Pancreas (tissue), 10 donors: ENCODE measurements at regions not wholly inside any gene's neighbourhood (a gene's known extent, or its start where the extent isn't known, plus 50 kb on each side); places are given as distances from the start of the nearest gene placed in this dataset.

Experiments used
- ATAC-seq, 4 donors: fragments of 200-7000 bp; cut with Tn5 transposase; one replicate each; pipeline versions ENCODE4 v1.8.0 to v1.9.1; 2020; ENCODE audit warnings: mild to moderate bottlenecking in 4 of 4, moderate library complexity in 4 of 4
- DNase-seq, 6 donors: peaks; one replicate each; pipeline ENCODE4 v3.0.0-alpha.2; 2020
- FAIRE-seq: peaks from 2 replicates; lab custom pipeline; 2012; peaks lifted over from hg19 to GRCh38; lab: Jason Lieb, UNC
- H3K27ac ChIP-seq, 4 donors: fragments of 200-600 bp; sonication (generic); 1 replicate in 3 of 4; 2 replicates in 1 of 4; pipeline versions ENCODE4 v1.5.0 to v1.8.0; 2020
- H3K27me3 ChIP-seq, 4 donors: fragments of 200-600 bp; one replicate each; pipeline ENCODE4 v1.8.0; 2021
- H3K36me3 ChIP-seq, 3 donors: fragments of 200-600 bp; sonication (generic) in 1 of 3; one replicate each; pipeline versions ENCODE4 v1.5.0 to v1.8.0; 2020 to 2021
- H3K4me1 ChIP-seq, 3 donors: fragments of 200-600 bp; one replicate each; pipeline ENCODE4 v1.8.0; 2021
- H3K4me3 ChIP-seq, 4 donors: fragments of 200-600 bp; sonication (generic) in 2 of 4; one replicate each; pipeline versions ENCODE4 v1.5.0 to v1.8.0; 2020 to 2021
- H3K9me3 ChIP-seq, 4 donors: fragments of 200-600 bp; one replicate each; pipeline ENCODE4 v1.8.0; 2021
- WGBS, 2 donors: extraction: QIAGEN DNeasy Blood & Tissue Kit; methylation state at CpG; one replicate each; pipeline ENCODE4 v1.1.7; 2013; 5-methylcytosine and 5-hydroxymethylcytosine counted together
- intact Hi-C, 3 donors: fragments of 100-400 bp; cut with DNase I; formaldehyde crosslinking; loops; one replicate each; pipeline versions ENCODE4 v1.11.1 to v1.14.2; 2022
- TF ChIP-seq, protein P1 (sequence below), 4 donors: fragments of 200-600 bp; sonication (generic) in 3 of 4; IDR thresholded peaks; one replicate each; pipeline versions ENCODE4 v1.5.0 to v1.8.0; 2021; ENCODE audit warnings: antibody characterized with exemption in 4 of 4
- donor health status: healthy with polysubstance abuse.
- donor health status: DM: no; HTN: no; CAD: no; lungs with moderate emphysema.
- donor health status: DM: no; HTN: no; CAD: no.
- donor health status: control.
- donor health status: control.
- donor health status: Bipolar disorder and iron deficiency.
- donor health status: DM: yes; HTN: yes; CAD: no.
- donor health status: DM: no; HTN: no; CAD: no.
- donor health status: DM: no; HTN: no; CAD: no.
- donor health status: DM: yes; HTN: yes; CAD: no.

DNA sequence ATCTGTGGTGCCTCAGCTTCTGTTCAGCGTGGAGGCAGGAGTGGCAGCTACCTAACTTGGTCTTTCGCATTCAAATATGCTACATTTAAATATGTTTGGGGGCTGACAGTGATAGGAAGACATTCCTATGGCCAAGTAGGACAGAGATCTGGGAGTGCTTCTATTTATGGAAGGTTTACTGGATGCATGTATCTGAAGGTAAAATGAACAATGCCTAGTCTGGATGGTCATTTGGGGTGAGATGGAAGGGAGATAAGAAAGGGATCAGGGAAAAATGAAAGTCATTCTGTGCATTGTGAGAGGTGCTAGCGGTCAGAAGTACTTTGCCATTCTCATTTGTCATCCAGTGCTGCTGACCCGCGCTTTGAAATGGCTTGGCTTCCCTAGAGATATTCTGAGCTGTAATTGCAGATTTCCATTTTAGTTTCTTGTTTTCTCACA is 107.3 kb upstream of the FOXN2 start:
- FAIRE-seq (no peak), ATAC-seq (no peak), DNase-seq (no peak)
- Histone ChIP-seq H3K27ac (no peak overlapping the region), H3K36me3 (no peaks in the 10 kb centered on the region), H3K4me3 (no peak overlapping the region), H3K9me3 (no peaks in the 10 kb centered on the region), H3K27me3 (no peaks in the 10 kb centered on the region), H3K4me1 (no peaks in the 10 kb centered on the region)
- 78 to 83% methylated on average over 5 of the region's 5 CpGs for WGBS, 2 donors
- TF ChIP-seq, protein P1, sequence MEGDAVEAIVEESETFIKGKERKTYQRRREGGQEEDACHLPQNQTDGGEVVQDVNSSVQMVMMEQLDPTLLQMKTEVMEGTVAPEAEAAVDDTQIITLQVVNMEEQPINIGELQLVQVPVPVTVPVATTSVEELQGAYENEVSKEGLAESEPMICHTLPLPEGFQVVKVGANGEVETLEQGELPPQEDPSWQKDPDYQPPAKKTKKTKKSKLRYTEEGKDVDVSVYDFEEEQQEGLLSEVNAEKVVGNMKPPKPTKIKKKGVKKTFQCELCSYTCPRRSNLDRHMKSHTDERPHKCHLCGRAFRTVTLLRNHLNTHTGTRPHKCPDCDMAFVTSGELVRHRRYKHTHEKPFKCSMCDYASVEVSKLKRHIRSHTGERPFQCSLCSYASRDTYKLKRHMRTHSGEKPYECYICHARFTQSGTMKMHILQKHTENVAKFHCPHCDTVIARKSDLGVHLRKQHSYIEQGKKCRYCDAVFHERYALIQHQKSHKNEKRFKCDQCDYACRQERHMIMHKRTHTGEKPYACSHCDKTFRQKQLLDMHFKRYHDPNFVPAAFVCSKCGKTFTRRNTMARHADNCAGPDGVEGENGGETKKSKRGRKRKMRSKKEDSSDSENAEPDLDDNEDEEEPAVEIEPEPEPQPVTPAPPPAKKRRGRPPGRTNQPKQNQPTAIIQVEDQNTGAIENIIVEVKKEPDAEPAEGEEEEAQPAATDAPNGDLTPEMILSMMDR (IDR thresholded peaks at IDR 0.05): no peak
- intact Hi-C loops: no loop called here

DNA sequence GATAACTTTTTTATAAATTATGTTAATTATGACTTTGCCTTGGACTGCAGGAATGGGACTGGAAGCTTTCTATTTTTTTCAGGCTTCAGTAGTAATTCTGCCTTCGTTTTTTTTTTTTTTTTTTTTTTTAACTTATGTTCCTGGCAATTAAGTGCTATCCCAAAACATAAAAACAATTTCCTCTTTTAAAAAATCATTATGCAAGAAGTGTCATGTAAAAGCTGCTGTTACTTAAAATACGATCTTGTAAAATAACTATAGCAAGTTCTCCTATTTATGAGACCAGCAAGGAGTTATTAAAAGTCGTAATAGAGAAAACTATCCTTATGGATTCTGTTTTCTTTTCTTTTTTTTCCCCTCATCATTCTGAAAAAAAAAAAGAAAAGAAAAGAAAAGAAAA is 106.6 kb upstream of the FOXN2 start:
- DNase-seq (no peak), ATAC-seq (no peak), FAIRE-seq (no peak)
- intact Hi-C loops: no loop called here
- TF ChIP-seq, protein P1 (IDR thresholded peaks at IDR 0.05): no peak
- no peaks in the 10 kb centered on the region for H3K27me3 ChIP-seq
- H3K9me3 ChIP-seq: no peaks in the 10 kb centered on the region
- WGBS, 2 donors: 57 to 62% methylated on average over 3 of the region's 3 CpGs
- no peaks in the 10 kb centered on the region for H3K36me3 ChIP-seq
- no peak overlapping the region for H3K4me3 ChIP-seq
- H3K4me1 ChIP-seq: no peaks in the 10 kb centered on the region
- no peak overlapping the region for H3K27ac ChIP-seq

DNA sequence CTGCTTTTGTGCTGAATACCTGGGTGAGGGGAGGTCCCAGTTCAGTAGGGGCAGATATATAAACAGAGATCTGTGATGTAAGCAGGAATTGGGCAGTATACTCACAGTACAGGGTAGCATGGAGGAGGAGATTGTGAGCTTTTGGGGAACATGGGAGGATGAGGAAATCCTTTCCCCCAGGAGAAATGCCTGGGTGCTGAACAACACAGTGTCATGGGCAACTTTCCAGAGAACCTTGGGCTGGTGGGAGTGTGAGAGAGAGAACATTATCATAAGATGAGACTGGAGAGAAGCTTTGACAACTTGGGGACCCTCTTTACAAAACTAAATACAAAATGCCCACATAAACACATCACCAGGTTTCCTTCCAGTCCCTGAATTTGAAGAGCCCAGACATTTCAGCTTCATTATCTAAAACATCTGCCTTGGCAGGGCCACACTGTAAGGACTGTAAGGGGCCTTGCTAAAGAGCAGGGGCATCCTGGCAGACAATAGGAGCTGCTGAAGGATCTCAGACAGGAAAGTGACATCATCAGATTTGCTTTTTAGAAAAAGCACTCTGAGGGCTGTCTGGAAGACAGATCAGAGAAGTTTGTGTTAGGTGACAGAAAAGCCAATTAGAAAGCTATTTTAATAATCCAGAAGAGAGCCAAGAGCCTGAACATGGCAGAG is 105.1 kb upstream of the FOXN2 start:
- ATAC-seq: no peak
- intact Hi-C loops: no loop called here

DNA sequence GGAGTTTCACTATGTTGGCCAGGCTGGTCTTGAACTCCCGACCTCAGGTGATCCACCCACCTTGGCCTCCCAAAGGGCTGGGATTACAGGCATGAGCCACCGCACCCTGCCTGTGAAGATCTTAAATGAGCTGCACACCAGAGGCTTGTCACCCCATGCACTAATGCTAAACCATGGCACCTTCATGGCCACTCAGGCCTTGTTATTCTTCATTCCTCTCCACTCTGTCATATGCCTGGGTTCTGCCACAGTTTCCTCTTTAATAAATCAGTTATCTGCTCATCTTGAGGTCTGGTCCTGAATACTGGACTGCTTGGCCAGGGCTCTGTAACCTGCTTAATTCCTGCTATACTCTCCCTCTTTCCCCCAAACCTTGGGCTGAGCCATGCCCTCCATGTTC is 104.3 kb upstream of the FOXN2 start:
- TF ChIP-seq, protein P1 (IDR thresholded peaks at IDR 0.05): no peak
- Histone ChIP-seq H3K27me3 (no peaks in the 10 kb centered on the region), H3K4me3 (no peak overlapping the region), H3K27ac (no peak overlapping the region), H3K4me1 (no peaks in the 10 kb centered on the region), H3K36me3 (no peaks in the 10 kb centered on the region), H3K9me3 (no peaks in the 10 kb centered on the region)
- FAIRE-seq: no peak
- intact Hi-C loops: no loop called here
- WGBS, 2 donors: 86 to 88% methylated on average over 2 of the region's 2 CpGs
- no peak for ATAC-seq
- DNase-seq: no peak

More for the DNA sequence above, 105.1 kb upstream of the FOXN2 start:
- H3K4me3 ChIP-seq: no peak overlapping the region
- DNase-seq: no peak
- no peak overlapping the region for H3K27ac ChIP-seq
- H3K27me3 ChIP-seq: no peaks in the 10 kb centered on the region
- no peaks in the 10 kb centered on the region for H3K4me1 ChIP-seq
- TF ChIP-seq, protein P1 (IDR thresholded peaks at IDR 0.05): no peak
- no peaks in the 10 kb centered on the region for H3K36me3 ChIP-seq
- H3K9me3 ChIP-seq: no peaks in the 10 kb centered on the region
- FAIRE-seq: no peak

DNA sequence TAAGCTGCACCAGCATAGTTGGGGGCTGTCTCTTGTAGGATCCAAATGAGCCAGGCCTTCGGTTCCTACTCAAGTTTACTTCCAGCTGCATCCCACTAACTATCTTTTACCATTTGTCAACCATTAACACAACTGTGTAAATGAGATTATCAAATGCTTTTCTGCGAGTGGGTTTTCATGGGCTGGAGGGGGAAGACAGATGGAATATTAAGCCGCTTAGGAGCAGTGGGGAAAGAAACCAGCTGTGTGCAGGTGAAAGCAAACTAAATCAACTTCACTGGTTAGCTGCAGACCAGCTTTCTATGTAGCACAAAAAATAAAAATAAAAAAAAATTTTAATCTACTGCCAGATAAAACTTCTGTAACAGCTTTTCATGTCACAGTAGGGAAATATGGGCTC is 100.8 kb upstream of the FOXN2 start:
- H3K27me3 ChIP-seq: no peaks in the 10 kb centered on the region
- ATAC-seq (no peak), FAIRE-seq (no peak), DNase-seq (no peak)
- H3K4me3 ChIP-seq: no peak overlapping the region
- no peak overlapping the region for H3K27ac ChIP-seq
- no peaks in the 10 kb centered on the region for H3K9me3 ChIP-seq
- H3K36me3 ChIP-seq: no peaks in the 10 kb centered on the region
- intact Hi-C loops: no loop called here
- TF ChIP-seq, protein P1 (IDR thresholded peaks at IDR 0.05): no peak
- no peaks in the 10 kb centered on the region for H3K4me1 ChIP-seq
- WGBS, 2 donors: 51 to 61% methylated on average over 3 of the region's 3 CpGs
